H9 (cell line): ENCODE measurements at regions not wholly inside any gene's neighbourhood (a gene's known extent, or its start where the extent isn't known, plus 50 kb on each side); places are given as distances from the start of the nearest gene placed in this dataset.

ENCODE experiments used
- DNase-seq: peaks from one replicate; pipeline ENCODE4 v3.0.0-alpha.2; 2017
- H2AFZ ChIP-seq: one replicate; pipeline ENCODE4 v1.6.1; 2013; ENCODE audit warnings: mild to moderate bottlenecking, low read length, control low read depth, moderate library complexity
- H2AK5ac ChIP-seq: 2 replicates; pipeline ENCODE4 v1.6.1; 2013; ENCODE audit warnings: low read length, control low read depth, mixed read lengths; ENCODE audit not compliant: insufficient read length
- H2BK120ac ChIP-seq: one replicate; pipeline ENCODE4 v1.6.1; 2013; ENCODE audit warnings: low read depth, mild to moderate bottlenecking, low read length, control low read depth, inconsistent platforms; ENCODE audit not compliant: poor library complexity, severe bottlenecking
- H2BK12ac ChIP-seq: 2 replicates; pipeline ENCODE4 v1.6.1; 2013; ENCODE audit warnings: low read length, control low read depth, mixed read lengths, low read depth; ENCODE audit not compliant: insufficient read length
- H2BK15ac ChIP-seq: 2 replicates; pipeline ENCODE4 v1.6.1; 2013; ENCODE audit warnings: low read depth, low read length, control low read depth
- H2BK20ac ChIP-seq: one replicate; pipeline ENCODE4 v1.6.1; 2013; ENCODE audit warnings: low read depth, mild to moderate bottlenecking, low read length, control low read depth, inconsistent platforms; ENCODE audit not compliant: poor library complexity, severe bottlenecking
- H2BK5ac ChIP-seq: 2 replicates; pipeline ENCODE4 v1.6.1; 2013; ENCODE audit warnings: low read length, control low read depth, mixed read lengths; ENCODE audit not compliant: insufficient read length
- H3K14ac ChIP-seq: 2 replicates; pipeline ENCODE4 v1.6.1; 2013; ENCODE audit warnings: low read length, control low read depth; ENCODE audit not compliant: insufficient read depth
- H3K18ac ChIP-seq: 2 replicates; pipeline ENCODE4 v1.6.1; 2013; ENCODE audit warnings: low read depth, mild to moderate bottlenecking, mixed read lengths, low read length, control low read depth; ENCODE audit not compliant: insufficient read length
- H3K23ac ChIP-seq: 2 replicates; pipeline ENCODE4 v1.6.1; 2013; ENCODE audit warnings: low read length, control low read depth, mixed read lengths, low read depth; ENCODE audit not compliant: insufficient read length
- H3K23me2 ChIP-seq: 2 replicates; pipeline ENCODE4 v1.6.1; 2013; ENCODE audit warnings: low read depth, mild to moderate bottlenecking, mixed read lengths, low read length, control low read depth; ENCODE audit not compliant: insufficient read length, poor library complexity, severe bottlenecking
- H3K27ac ChIP-seq: 2 replicates; pipeline ENCODE4 v1.5.1; 2013; ENCODE audit warnings: low read length, control low read depth, mixed read lengths, low read depth; ENCODE audit not compliant: insufficient read length
- H3K27me3 ChIP-seq: 2 replicates; pipeline ENCODE4 v1.6.1; 2013; ENCODE audit warnings: low read length, control low read depth, inconsistent platforms; ENCODE audit not compliant: insufficient read depth
- H3K4ac ChIP-seq: 2 replicates; pipeline ENCODE4 v1.6.1; 2013; ENCODE audit warnings: low read depth, mild to moderate bottlenecking, control low read depth, inconsistent platforms, low read length, moderate library complexity
- H3K4me1 ChIP-seq: 2 replicates; pipeline ENCODE4 v1.6.1; 2013; ENCODE audit warnings: low read length, control low read depth, inconsistent platforms; ENCODE audit not compliant: insufficient read depth
- H3K4me2 ChIP-seq: 2 replicates; pipeline ENCODE4 v1.6.1; 2013; ENCODE audit warnings: low read length, control low read depth, mixed read lengths; ENCODE audit not compliant: insufficient read length, insufficient read depth
- H3K56ac ChIP-seq: 2 replicates; pipeline ENCODE4 v1.6.1; 2013; ENCODE audit warnings: low read depth, mild to moderate bottlenecking, mixed read lengths, low read length, control low read depth; ENCODE audit not compliant: insufficient read length
- H3K79me1 ChIP-seq: 2 replicates; pipeline ENCODE4 v1.6.1; 2013; ENCODE audit warnings: low read depth, mild to moderate bottlenecking, moderate library complexity, low read length, control low read depth, inconsistent platforms; ENCODE audit not compliant: insufficient read depth, poor library complexity, severe bottlenecking
- H3K79me2 ChIP-seq: 2 replicates; pipeline ENCODE4 v1.6.1; 2013; ENCODE audit warnings: low read length, control low read depth, inconsistent platforms; ENCODE audit not compliant: insufficient read depth
- H3K9ac ChIP-seq: 2 replicates; pipeline ENCODE4 v1.6.1; 2013; ENCODE audit warnings: low read length, control low read depth, mixed read lengths; ENCODE audit not compliant: insufficient read length; ENCODE audit errors: extremely low read depth
- H3K9me3 ChIP-seq: one replicate; pipeline ENCODE4 v1.6.1; 2013; ENCODE audit warnings: low read depth, low read length, inconsistent platforms; ENCODE audit not compliant: control insufficient read depth
- H3T11ph ChIP-seq: one replicate; pipeline ENCODE4 v1.6.1; 2013; ENCODE audit warnings: mild to moderate bottlenecking, low read length, control low read depth, inconsistent platforms
- H4K20me1 ChIP-seq: one replicate; pipeline ENCODE4 v1.6.1; 2013; ENCODE audit not compliant: control insufficient read depth, insufficient read length, insufficient read depth
- H4K5ac ChIP-seq: 2 replicates; pipeline ENCODE4 v1.6.1; 2013; ENCODE audit warnings: low read depth, mild to moderate bottlenecking, mixed read lengths, low read length, control low read depth; ENCODE audit not compliant: insufficient read length
- H4K8ac ChIP-seq: replicated peaks from 2 replicates; pipeline ENCODE4 v1.6.1; 2013; ENCODE audit warnings: low read length, control low read depth, mixed read lengths, low read depth; ENCODE audit not compliant: insufficient read length
- H4K91ac ChIP-seq: 2 replicates; pipeline ENCODE4 v1.6.1; 2013; ENCODE audit warnings: low read depth, mild to moderate bottlenecking, moderate library complexity, mixed read lengths, low read length, control low read depth; ENCODE audit not compliant: insufficient read length
- H3K27ac Mint-ChIP-seq, 3 experiments: 2 replicates in 2 of 3; 3 replicates in 1 of 3; pipeline ENCODE4 v1.8.0; 2020 to 2021; ENCODE audit warnings: mixed read lengths in 3 of 3, mild to moderate bottlenecking in 1 of 3, moderate library complexity in 1 of 3
- H3K27me3 Mint-ChIP-seq: 2 replicates; pipeline ENCODE4 v1.8.0; 2021; ENCODE audit warnings: low read depth, mild to moderate bottlenecking, moderate library complexity, mixed read lengths
- H3K36me3 Mint-ChIP-seq, 3 experiments: 2 replicates in 2 of 3; 3 replicates in 1 of 3; pipeline ENCODE4 v1.8.0; 2020 to 2021; ENCODE audit warnings: low read depth in 3 of 3, mixed read lengths in 3 of 3; ENCODE audit not compliant: insufficient read depth in 1 of 3
- H3K4me1 Mint-ChIP-seq, 2 experiments: 2 replicates each; pipeline ENCODE4 v1.8.0; 2020; ENCODE audit warnings: mixed read lengths in 2 of 2
- H3K4me3 Mint-ChIP-seq, 2 experiments: 2 replicates in 1 of 2; 3 replicates in 1 of 2; pipeline ENCODE4 v1.8.0; 2020 to 2021; ENCODE audit warnings: mild to moderate bottlenecking in 2 of 2, mixed read lengths in 2 of 2, moderate library complexity in 1 of 2
- H3K9me3 Mint-ChIP-seq, 2 experiments: 2 replicates in 1 of 2; 3 replicates in 1 of 2; pipeline ENCODE4 v1.8.0; 2020; ENCODE audit warnings: mild to moderate bottlenecking in 2 of 2, mixed read lengths in 2 of 2, moderate library complexity in 1 of 2
- WGBS: extraction: QIAGEN DNeasy Blood & Tissue Kit; methylation state at CpG from one replicate; pipeline ENCODE4 v1.1.7; 2013; ENCODE audit warnings: missing lambda C conversion rate, low lambda C conversion rate, mixed read lengths; ENCODE audit not compliant: insufficient read length; ENCODE audit errors: extremely low coverage; 5-methylcytosine and 5-hydroxymethylcytosine counted together
- TF ChIP-seq, protein P1 (sequence below): fragments of 200-600 bp; sonication (generic); conservative IDR thresholded peaks from 3 replicates; pipeline ENCODE4 v1.8.0; 2021; ENCODE audit warnings: antibody characterized with exemption, mild to moderate bottlenecking

DNA sequence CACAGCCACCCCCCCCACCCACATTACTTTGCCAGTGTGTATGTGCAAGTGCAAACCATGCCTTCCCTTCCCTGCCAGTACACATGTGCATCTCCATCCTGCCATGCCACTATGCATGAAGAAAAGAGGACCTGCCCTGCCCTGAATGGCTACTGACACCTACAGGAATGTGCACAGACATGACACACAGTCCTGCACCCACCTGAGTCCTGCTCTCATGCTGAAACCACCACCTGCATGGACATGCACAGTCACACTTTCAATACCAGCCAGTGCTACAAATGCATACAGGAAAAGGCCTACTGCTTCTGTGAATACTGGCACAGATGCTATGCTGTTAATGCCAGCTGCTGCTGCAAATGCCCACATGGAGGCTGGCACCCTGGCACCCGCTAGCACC is 334.4 kb upstream of the DLGAP1 start:
- no peak overlapping the region for H3K27ac Mint-ChIP-seq
- no peaks in the 10 kb centered on the region for H3K27me3 Mint-ChIP-seq
- H3K23me2 ChIP-seq, result no peaks in the 10 kb centered on the region

More for the DNA sequence above, 334.4 kb upstream of the DLGAP1 start:
- peaks cover 4 to 13% of the 10 kb centered on the region in 2 experiments; a peak in 4 of 5 replicates for H3K9me3 Mint-ChIP-seq
- Histone ChIP-seq H3K4me1 (no peaks in the 10 kb centered on the region), H4K8ac (no peak overlapping the region), H3K4ac (no peak overlapping the region), H3K79me2 (no peaks in the 10 kb centered on the region), H4K91ac (no peak overlapping the region), H2BK5ac (no peak overlapping the region), H2BK12ac (no peak overlapping the region), H3K14ac (no peak overlapping the region), H2AFZ (no peak overlapping the region), H4K5ac (no peak overlapping the region), H2BK20ac (no peak overlapping the region), H3K4me2 (no peak overlapping the region), H3K9ac (no peak overlapping the region), H2BK120ac (no peak overlapping the region), H3K56ac (no peak overlapping the region), H3K18ac (no peak overlapping the region), H3K23ac (no peak overlapping the region), H3K9me3 (no peaks in the 10 kb centered on the region), H3T11ph (no peak overlapping the region), H4K20me1 (no peaks in the 10 kb centered on the region), H2BK15ac (no peak overlapping the region), H3K27ac (no peak overlapping the region), H2AK5ac (no peak overlapping the region), H3K79me1 (no peaks in the 10 kb centered on the region), H3K27me3 (no peaks in the 10 kb centered on the region)
- TF ChIP-seq, protein P1, sequence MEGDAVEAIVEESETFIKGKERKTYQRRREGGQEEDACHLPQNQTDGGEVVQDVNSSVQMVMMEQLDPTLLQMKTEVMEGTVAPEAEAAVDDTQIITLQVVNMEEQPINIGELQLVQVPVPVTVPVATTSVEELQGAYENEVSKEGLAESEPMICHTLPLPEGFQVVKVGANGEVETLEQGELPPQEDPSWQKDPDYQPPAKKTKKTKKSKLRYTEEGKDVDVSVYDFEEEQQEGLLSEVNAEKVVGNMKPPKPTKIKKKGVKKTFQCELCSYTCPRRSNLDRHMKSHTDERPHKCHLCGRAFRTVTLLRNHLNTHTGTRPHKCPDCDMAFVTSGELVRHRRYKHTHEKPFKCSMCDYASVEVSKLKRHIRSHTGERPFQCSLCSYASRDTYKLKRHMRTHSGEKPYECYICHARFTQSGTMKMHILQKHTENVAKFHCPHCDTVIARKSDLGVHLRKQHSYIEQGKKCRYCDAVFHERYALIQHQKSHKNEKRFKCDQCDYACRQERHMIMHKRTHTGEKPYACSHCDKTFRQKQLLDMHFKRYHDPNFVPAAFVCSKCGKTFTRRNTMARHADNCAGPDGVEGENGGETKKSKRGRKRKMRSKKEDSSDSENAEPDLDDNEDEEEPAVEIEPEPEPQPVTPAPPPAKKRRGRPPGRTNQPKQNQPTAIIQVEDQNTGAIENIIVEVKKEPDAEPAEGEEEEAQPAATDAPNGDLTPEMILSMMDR, result no peak
- WGBS, result no CpG with 5 or more reads among the region's 1 CpG
- no peaks in the 10 kb centered on the region; a peak in 1 of 4 replicates for H3K4me1 Mint-ChIP-seq
- no peak for DNase-seq
- no peak overlapping the region for H3K4me3 Mint-ChIP-seq
- H3K36me3 Mint-ChIP-seq, result peaks cover 0 to 4% (median 0%) of the 10 kb centered on the region in 3 experiments; a peak in 2 of 7 replicates
